Right renal pelvis (tissue), 4 donors: ENCODE measurements at regions not wholly inside any gene's neighbourhood (a gene's known extent, or its start where the extent isn't known, plus 50 kb on each side); places are given as distances from the start of the nearest gene placed in this dataset.

Experiments used
- DNase-seq, 4 donors: peaks; one replicate each; pipeline ENCODE4 v3.0.0-alpha.2; 2013; ENCODE audit warnings: low read depth in 4 of 4, low spot score in 3 of 4, missing footprints in 1 of 4

- DNase-seq, result no peak
Observed at GRCh38 chr12:81835783-81836182, 76.6 kb upstream of the PPFIA2 start.

- no peak for DNase-seq
Observed at GRCh38 chr12:81819991-81820633, 61.0 kb upstream of the PPFIA2 start.

- no peak for DNase-seq
Observed at GRCh38 chr12:81815611-81816010, 56.5 kb upstream of the PPFIA2 start.

GRCh38 chr12:81811778-81812125, 52.6 kb upstream of the PPFIA2 start:
- DNase-seq, result no peak

GRCh38 chr12:81811061-81811777, 52.1 kb upstream of the PPFIA2 start:
- no peak for DNase-seq

GRCh38 chr12:81809829-81810595, 50.9 kb upstream of the PPFIA2 start:
- DNase-seq, result no peak

GRCh38 chr12:81809113-81809777, 50.1 kb upstream of the PPFIA2 start:
- no peak for DNase-seq
